ENCODE measurements at regions not wholly inside any gene's neighbourhood (a gene's known extent, or its start where the extent isn't known, plus 50 kb on each side); places are given as distances from the start of the nearest gene placed in this dataset.
"Not testable (repeated sequence)": the region's sequence is repeated elsewhere in the genome, so short reads cannot be mapped to it uniquely, and the experiment has no call there.

DNA sequence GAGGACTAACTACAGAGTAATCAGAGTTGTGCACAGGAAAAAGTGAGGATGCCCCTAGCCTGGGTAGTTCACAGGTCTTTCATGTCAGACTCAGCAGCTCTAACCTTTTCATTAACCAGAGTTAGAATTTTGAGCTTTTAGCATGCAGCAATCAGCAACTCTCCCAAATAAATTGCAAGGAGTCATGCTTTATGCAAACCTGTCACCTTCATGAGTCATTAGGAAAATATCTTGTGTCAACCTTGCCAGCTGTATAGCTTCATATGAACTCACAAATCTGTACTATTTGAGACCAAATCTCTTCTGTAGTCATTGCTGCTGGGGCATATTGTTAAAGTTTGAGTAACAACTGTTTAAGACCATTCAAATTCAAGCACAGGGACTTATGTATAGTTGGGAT lies 382.3 kb upstream of the NT5C1B start:
- TF ChIP-seq, protein P1, sequence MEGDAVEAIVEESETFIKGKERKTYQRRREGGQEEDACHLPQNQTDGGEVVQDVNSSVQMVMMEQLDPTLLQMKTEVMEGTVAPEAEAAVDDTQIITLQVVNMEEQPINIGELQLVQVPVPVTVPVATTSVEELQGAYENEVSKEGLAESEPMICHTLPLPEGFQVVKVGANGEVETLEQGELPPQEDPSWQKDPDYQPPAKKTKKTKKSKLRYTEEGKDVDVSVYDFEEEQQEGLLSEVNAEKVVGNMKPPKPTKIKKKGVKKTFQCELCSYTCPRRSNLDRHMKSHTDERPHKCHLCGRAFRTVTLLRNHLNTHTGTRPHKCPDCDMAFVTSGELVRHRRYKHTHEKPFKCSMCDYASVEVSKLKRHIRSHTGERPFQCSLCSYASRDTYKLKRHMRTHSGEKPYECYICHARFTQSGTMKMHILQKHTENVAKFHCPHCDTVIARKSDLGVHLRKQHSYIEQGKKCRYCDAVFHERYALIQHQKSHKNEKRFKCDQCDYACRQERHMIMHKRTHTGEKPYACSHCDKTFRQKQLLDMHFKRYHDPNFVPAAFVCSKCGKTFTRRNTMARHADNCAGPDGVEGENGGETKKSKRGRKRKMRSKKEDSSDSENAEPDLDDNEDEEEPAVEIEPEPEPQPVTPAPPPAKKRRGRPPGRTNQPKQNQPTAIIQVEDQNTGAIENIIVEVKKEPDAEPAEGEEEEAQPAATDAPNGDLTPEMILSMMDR (IDR thresholded peaks at IDR 0.05; ENCODE audit: insufficient read depth, low read depth, low read length) = no peak
- no peak for DNase-seq (ENCODE audit: low read depth)
- no peak overlapping the region for H3K4me3 ChIP-seq (ENCODE audit: low read depth, low read length)

DNA sequence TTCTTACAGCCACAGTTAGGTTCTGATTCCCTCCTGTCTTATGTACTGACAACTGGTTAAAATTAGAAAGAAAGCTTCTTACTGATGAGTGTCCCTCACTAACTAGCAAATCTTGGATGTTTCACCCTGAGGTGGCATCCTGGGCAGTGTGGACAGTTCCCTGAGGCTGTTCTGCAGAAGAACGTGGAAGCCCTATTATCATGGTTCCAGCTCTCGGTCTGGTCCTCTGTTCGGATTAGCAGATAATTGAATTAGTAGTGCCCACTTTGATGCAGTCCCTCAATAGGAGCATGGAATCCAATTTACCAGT lies 381.7 kb upstream of the NT5C1B start:
- TF ChIP-seq, protein P1 (IDR thresholded peaks at IDR 0.05; ENCODE audit: insufficient read depth, low read depth, low read length) = no peak
- DNase-seq (ENCODE audit: low read depth) = no peak
- no peak overlapping the region for H3K4me3 ChIP-seq (ENCODE audit: low read depth, low read length)

DNA sequence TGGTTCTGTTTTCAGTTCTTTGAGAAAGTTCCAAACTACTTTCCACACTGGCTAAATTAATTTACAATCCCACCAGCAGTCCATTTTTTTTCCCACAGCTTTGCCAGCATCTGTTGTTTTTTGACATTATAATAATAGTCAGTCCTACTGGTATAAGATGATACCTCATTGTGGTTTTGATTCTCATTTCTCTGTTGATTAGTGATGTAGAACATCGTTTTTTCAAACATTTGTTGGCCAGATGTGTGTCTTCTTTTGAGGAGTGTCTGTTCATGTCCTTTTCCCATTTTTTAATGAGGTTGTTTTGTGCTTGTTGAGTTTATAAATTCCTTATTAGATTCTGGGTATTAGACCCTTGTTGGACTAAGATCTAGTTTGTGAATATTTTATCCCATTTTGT lies 376.8 kb upstream of the NT5C1B start:
- no peak overlapping the region for H3K4me3 ChIP-seq (ENCODE audit: low read depth, low read length)
- TF ChIP-seq, protein P1 (IDR thresholded peaks at IDR 0.05; ENCODE audit: insufficient read depth, low read depth, low read length) = no peak
- peak; percentile 61 for DNase-seq (ENCODE audit: low read depth)

DNA sequence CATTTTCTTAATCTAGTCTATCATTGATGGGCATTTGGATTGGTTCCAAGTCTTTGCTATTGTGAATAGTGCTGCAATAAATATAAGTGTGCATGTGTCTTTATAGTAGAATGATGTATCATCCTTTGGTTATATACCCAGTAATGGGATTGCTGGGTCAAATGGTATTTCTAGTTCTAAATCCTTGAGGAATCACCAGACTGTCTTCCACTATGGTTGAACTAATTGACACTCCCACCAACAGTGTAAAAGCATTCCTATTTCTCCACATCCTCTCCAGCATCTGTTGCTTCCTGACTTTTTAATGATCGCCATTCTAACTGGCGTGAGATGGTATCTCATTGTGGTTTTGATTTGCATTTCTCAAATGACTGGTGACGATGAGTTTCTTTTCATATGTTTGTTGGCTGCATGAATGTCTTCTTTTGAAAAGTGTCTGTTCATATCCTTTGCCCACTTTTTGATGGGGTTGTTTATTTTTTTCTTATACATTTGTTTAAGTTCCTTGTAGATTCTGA lies 374.4 kb upstream of the NT5C1B start:
- not testable (repeated sequence) for H3K4me3 ChIP-seq (ENCODE audit: low read depth, low read length); DNase-seq (ENCODE audit: low read depth)

DNA sequence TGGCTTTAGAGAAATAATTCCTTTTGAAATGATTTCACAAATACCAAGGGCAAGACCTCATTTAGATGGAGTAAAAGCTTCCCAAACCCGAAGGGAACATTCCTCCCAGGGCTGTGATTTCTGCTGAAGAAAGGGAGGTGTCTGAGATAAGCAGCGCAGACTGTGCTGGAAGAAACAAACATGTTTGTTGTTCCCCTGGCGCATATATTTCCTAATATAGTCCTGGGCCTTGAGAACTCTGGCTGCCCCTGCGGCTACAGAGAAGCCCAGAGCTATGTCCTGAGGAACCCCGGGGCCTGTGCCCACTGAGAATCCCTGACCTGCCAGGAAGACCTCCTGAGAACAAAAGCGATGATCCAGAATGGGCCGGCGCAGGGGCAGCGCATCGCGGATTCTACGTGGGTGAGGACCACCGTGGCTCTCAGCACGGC lies 372.6 kb upstream of the NT5C1B start:
- no peak overlapping the region for H3K4me3 ChIP-seq (ENCODE audit: low read depth, low read length)
- DNase-seq (ENCODE audit: low read depth) = peak; percentile 33
- TF ChIP-seq, protein P1 (IDR thresholded peaks at IDR 0.05; ENCODE audit: insufficient read depth, low read depth, low read length) = no peak

DNA sequence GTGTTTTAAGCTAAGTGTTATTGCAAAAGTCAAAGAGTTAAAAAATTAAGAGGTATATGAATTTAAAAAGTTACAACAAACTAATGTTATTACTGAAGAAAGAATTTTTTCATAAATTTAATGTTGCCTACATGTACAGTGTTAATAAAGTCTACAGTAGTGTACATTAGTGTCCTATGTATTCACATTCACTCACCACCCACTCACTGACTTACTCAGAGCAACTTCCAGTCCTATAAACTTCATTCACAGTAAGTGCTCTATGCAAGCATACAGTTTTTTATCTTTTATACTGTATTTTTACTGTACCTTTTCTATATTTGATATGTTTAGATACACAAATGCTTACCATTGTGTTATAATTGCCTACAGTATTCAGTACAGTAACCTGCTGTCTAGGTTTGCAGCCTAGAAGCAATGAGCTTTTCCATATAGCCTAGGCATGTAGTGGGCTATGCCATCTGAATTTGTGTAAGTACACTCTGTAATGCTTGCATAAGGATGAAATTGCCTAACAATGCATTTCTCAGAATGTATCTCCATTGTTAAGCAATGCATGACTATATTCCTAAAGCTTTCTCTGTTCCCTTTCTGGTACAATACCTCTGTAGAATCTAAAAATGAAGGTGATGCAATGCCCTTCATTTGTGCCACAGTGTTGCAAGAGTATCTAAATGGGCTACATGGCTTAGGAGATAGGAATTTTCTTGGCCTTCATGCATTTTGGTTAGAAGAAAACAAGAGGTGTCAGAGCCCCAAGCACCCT lies 370.8 kb upstream of the NT5C1B start:
- no peak overlapping the region for H3K4me3 ChIP-seq (ENCODE audit: low read depth, low read length)
- DNase-seq (ENCODE audit: low read depth) = peak; percentile 24
- TF ChIP-seq, protein P1 (IDR thresholded peaks at IDR 0.05; ENCODE audit: insufficient read depth, low read depth, low read length) = no peak

DNA sequence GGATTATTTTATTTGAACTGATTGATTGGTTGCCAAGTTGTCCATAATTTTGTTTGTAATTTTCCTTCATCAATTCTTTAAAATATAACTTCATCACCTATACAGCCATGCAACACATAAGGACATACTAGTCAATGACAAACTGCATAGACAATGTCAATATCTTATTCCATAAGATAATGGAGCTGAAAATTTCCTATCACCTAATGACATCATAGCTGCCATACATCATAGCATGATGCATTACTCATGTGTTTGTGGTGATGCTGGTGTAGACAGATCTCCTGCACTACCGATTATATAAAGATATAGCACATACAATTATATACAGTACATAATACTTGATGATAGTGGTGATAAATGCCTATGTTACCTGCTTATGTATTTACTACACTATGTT lies 369.8 kb upstream of the NT5C1B start:
- no peak for DNase-seq (ENCODE audit: low read depth)
- H3K4me3 ChIP-seq (ENCODE audit: low read depth, low read length) = no peak overlapping the region
- TF ChIP-seq, protein P1 (IDR thresholded peaks at IDR 0.05; ENCODE audit: insufficient read depth, low read depth, low read length) = no peak

All from fibroblast of villous mesenchyme (primary cell).